ENCODE measurements at regions not wholly inside any gene's neighbourhood (a gene's known extent, or its start where the extent isn't known, plus 50 kb on each side); places are given as distances from the start of the nearest gene placed in this dataset.

DNA sequence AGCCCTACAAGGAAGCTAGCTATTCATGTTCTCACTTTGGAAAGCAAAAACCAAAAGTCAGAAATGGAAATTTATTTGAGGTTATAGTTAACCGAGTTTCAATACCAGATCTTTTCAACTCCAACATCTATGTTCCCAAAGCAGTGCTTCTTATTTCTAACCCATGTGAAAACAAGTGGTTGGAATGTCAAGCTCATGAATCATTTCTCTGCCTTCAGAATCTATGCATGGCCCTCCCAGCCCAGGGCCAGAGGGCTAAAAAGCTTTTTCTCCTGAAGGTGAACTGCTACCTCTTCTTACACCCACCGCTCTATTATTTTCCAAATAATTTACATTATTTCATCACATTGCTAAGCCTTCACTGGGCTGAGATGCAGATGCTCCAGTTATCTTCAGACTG, 158.4 kb downstream of the SP3 start:
- H3K27me3 Mint-ChIP-seq (ENCODE audit: low read depth), result peaks cover 5% of the 10 kb centered on the region
- intact Hi-C loops (cut with micrococcal nuclease), result no loop called here
- DNase-seq (ENCODE audit: low spot score), result no peak
- H3K36me3 Mint-ChIP-seq (ENCODE audit: low read depth), result no peaks in the 10 kb centered on the region
- H3K27ac Mint-ChIP-seq, result no peak overlapping the region
- H3K4me3 Mint-ChIP-seq (ENCODE audit: low read depth), result no peak overlapping the region
- H3K9me3 Mint-ChIP-seq, result no peaks in the 10 kb centered on the region
- no peaks in the 10 kb centered on the region for H3K4me1 Mint-ChIP-seq (ENCODE audit: low read depth)

DNA sequence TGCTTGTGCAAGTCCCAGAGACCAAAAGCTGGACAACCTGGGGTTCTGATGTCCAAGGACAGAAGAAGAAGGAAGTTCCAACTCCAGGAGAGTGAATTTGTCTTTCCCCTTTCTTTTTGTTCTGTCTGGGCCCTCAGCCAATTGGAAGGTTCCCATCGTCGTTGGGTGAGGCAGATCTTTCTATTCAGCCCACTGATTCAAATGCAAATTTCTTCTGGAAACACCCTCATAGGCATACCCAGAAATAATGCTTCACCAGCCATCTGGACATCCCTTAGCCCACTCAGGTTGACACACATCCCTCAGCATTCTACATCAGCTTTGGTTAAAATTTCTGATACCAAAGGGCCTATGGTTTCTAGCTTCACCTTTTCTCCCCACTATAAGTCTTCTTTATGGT, 156.5 kb downstream of the SP3 start:
- H3K27ac Mint-ChIP-seq, result no peak overlapping the region
- peaks cover 13% of the 10 kb centered on the region for H3K27me3 Mint-ChIP-seq (ENCODE audit: low read depth)
- intact Hi-C loops (cut with micrococcal nuclease), result no loop called here
- no peaks in the 10 kb centered on the region for H3K36me3 Mint-ChIP-seq (ENCODE audit: low read depth)
- H3K4me1 Mint-ChIP-seq (ENCODE audit: low read depth), result no peaks in the 10 kb centered on the region
- no peak overlapping the region for H3K4me3 Mint-ChIP-seq (ENCODE audit: low read depth)
- DNase-seq (ENCODE audit: low spot score), result no peak
- no peaks in the 10 kb centered on the region for H3K9me3 Mint-ChIP-seq

DNA sequence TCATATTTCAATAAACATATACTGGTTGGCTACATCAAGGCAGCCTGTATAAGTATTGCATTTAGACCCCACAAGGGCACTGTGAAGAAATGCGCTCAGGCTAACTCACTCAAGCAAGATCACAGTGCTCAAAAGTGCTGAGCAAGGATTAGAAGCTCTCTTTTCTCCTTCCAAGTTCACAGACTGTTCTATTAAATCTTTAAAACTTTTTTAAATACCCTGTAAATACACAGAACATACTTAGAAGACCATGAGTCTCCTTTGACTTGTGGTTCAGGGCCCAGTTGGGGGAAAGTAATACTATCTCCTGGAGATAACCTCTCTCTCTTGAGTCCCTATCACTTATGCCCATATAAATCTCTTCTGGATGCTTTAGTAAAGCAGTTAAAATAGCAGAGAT, 152.9 kb downstream of the SP3 start:
- no peak overlapping the region for H3K27ac Mint-ChIP-seq
- H3K36me3 Mint-ChIP-seq (ENCODE audit: low read depth), result no peaks in the 10 kb centered on the region
- no peaks in the 10 kb centered on the region for H3K9me3 Mint-ChIP-seq
- intact Hi-C loops (cut with micrococcal nuclease), result no loop called here
- no peaks in the 10 kb centered on the region for H3K4me1 Mint-ChIP-seq (ENCODE audit: low read depth)
- H3K27me3 Mint-ChIP-seq (ENCODE audit: low read depth), result peaks cover 8% of the 10 kb centered on the region
- no peak overlapping the region for H3K4me3 Mint-ChIP-seq (ENCODE audit: low read depth)
- no peak for DNase-seq (ENCODE audit: low spot score)

DNA sequence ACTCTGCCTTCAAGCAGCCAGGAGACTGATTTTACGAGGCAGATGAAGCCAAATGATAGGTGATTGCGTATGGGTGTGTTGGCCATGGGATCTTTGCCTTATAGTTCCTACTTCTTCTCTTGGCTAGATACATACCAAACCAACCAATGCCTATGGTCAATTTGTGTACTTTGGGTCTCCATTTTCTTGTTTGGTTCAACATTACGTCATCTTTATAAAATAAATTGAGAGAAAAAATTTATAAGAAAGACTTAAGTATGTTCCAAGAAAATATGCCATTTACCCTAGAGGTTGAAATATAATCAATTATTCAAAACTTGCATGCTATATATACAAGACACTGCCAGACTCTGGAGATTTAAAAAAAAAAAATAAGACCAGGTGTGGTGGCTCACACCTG, 150.9 kb downstream of the SP3 start:
- no peak overlapping the region for H3K27ac Mint-ChIP-seq
- intact Hi-C loops (cut with micrococcal nuclease), result no loop called here
- no peaks in the 10 kb centered on the region for H3K4me1 Mint-ChIP-seq (ENCODE audit: low read depth)
- no peak for DNase-seq (ENCODE audit: low spot score)
- peaks cover 10% of the 10 kb centered on the region for H3K27me3 Mint-ChIP-seq (ENCODE audit: low read depth)
- no peaks in the 10 kb centered on the region for H3K9me3 Mint-ChIP-seq
- no peaks in the 10 kb centered on the region for H3K36me3 Mint-ChIP-seq (ENCODE audit: low read depth)
- no peak overlapping the region for H3K4me3 Mint-ChIP-seq (ENCODE audit: low read depth)

DNA sequence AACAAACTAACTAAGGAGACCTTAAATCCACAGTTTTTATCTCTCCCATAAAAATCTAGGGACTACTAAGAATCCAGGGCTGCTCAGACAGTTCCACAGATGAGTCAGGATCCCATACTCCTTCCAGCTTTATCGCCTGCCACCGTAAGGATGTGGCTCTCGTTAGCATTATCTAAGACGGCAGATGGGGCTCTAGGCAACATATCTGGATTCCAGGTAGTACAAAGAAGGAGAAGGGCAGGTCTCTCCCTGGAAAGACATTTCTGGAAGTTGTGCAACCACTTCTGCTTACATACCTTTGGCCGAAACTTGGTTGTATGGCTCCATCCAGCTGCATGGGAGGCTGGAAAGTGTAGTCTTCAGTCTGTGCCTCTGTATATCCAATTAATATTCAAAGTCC, 149.4 kb downstream of the SP3 start:
- Mint-ChIP-seq H3K36me3 (ENCODE audit: low read depth) (no peaks in the 10 kb centered on the region), H3K4me3 (ENCODE audit: low read depth) (no peak overlapping the region), H3K4me1 (ENCODE audit: low read depth) (no peaks in the 10 kb centered on the region), H3K27me3 (ENCODE audit: low read depth) (peaks cover 17% of the 10 kb centered on the region), H3K27ac (no peak overlapping the region), H3K9me3 (no peaks in the 10 kb centered on the region)
- intact Hi-C loops (cut with micrococcal nuclease), result no loop called here
- no peak for DNase-seq (ENCODE audit: low spot score)

DNA sequence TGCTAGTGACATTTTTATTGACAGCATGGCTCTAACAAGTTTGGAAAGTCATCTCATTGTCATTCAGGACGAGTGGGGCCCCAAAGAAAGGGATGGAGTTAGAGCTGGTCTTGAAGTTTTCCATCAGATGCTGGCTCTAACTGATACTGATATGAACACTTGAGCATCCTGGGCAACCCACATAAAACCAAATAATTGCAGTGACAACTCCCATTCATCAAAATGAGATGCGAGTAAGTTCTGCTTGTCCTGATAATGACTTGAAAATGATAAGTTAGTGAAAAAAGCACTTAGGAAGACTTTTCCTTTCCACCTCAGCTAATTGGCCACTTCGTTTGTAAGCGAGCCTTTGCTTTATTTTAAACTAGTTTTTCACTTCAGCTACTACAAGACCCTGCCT, 147.6 kb downstream of the SP3 start:
- peaks cover 16% of the 10 kb centered on the region for H3K27me3 Mint-ChIP-seq (ENCODE audit: low read depth)
- no peak overlapping the region for H3K27ac Mint-ChIP-seq
- DNase-seq (ENCODE audit: low spot score), result no peak
- intact Hi-C loops (cut with micrococcal nuclease), result no loop called here
- H3K36me3 Mint-ChIP-seq (ENCODE audit: low read depth), result no peaks in the 10 kb centered on the region
- H3K4me3 Mint-ChIP-seq (ENCODE audit: low read depth), result no peak overlapping the region
- H3K4me1 Mint-ChIP-seq (ENCODE audit: low read depth), result no peaks in the 10 kb centered on the region
- no peaks in the 10 kb centered on the region for H3K9me3 Mint-ChIP-seq

DNA sequence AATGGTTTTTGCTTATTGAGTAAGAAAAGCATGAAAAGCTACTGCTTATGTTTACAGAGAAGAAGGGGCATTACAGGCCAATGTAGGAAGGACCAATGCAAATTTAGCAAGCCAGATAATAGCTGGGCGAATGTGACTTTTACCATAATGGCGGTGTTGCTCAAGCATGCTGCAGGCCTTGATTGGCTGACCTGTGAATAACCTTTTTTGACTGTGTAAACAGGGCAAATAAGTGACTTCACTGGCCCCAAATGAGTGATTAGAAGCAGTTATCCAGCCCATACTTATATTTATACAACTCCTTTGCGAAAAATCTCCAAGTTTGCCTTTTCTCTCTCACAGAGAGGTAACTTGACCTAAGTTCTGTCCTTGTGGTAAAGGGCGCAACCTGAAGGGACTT, 146.9 kb downstream of the SP3 start:
- Mint-ChIP-seq H3K27ac (no peak overlapping the region), H3K27me3 (ENCODE audit: low read depth) (peaks cover 11% of the 10 kb centered on the region), H3K4me1 (ENCODE audit: low read depth) (no peaks in the 10 kb centered on the region), H3K36me3 (ENCODE audit: low read depth) (no peaks in the 10 kb centered on the region), H3K9me3 (no peaks in the 10 kb centered on the region), H3K4me3 (ENCODE audit: low read depth) (no peak overlapping the region)
- DNase-seq (ENCODE audit: low spot score), result no peak
- intact Hi-C loops (cut with micrococcal nuclease), result no loop called here

DNA sequence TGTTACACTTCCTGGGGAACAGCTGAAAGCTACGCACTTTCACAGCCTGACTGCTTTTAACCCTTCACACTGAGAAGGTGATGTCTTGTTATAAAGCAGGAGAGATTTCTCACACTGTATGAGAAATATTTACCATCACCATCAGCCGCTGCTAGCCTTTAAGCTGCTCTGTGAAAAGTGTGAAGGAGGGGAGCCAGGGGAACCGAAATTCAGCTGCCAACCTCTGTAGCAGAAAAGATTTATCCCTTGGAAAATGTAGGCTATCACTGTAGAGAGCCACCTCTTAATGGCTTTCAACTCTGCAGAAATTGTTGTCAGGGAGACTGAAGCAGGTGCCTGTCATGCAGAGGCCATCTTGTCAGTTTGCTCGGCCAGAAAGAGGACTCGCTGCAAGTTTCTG, 145.3 kb downstream of the SP3 start:
- no peak overlapping the region for H3K4me3 Mint-ChIP-seq (ENCODE audit: low read depth)
- intact Hi-C loops (cut with micrococcal nuclease), result no loop called here
- no peaks in the 10 kb centered on the region for H3K36me3 Mint-ChIP-seq (ENCODE audit: low read depth)
- no peak for DNase-seq (ENCODE audit: low spot score)
- H3K9me3 Mint-ChIP-seq, result no peaks in the 10 kb centered on the region
- H3K27me3 Mint-ChIP-seq (ENCODE audit: low read depth), result peaks cover 9% of the 10 kb centered on the region
- no peaks in the 10 kb centered on the region for H3K4me1 Mint-ChIP-seq (ENCODE audit: low read depth)
- no peak overlapping the region for H3K27ac Mint-ChIP-seq

DNA sequence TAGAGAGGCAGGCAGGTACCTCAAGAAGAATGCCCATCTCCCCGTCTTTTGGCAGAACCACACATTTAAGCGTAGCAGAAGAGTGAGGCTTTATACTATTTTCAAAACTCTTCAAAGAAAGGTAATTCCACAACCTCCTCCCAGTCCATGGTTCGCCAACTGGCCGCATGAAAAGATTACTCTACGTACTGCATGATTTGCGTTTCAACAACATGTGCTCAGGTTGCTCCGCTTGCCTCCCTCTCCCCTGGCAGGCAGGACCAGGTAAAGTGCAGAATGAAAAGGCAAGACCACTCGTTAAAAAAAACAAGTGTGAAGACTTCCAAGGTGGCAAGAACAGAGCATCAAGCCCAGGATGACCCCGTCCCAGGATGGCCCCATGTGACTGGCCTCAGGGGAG, 143.7 kb downstream of the SP3 start:
- H3K4me3 Mint-ChIP-seq (ENCODE audit: low read depth), result no peak overlapping the region
- no peak for DNase-seq (ENCODE audit: low spot score)
- H3K4me1 Mint-ChIP-seq (ENCODE audit: low read depth), result no peaks in the 10 kb centered on the region
- H3K27ac Mint-ChIP-seq, result no peak overlapping the region
- no peaks in the 10 kb centered on the region for H3K9me3 Mint-ChIP-seq
- peaks cover 9% of the 10 kb centered on the region for H3K27me3 Mint-ChIP-seq (ENCODE audit: low read depth)
- H3K36me3 Mint-ChIP-seq (ENCODE audit: low read depth), result no peaks in the 10 kb centered on the region
- intact Hi-C loops (cut with micrococcal nuclease), result no loop called here

DNA sequence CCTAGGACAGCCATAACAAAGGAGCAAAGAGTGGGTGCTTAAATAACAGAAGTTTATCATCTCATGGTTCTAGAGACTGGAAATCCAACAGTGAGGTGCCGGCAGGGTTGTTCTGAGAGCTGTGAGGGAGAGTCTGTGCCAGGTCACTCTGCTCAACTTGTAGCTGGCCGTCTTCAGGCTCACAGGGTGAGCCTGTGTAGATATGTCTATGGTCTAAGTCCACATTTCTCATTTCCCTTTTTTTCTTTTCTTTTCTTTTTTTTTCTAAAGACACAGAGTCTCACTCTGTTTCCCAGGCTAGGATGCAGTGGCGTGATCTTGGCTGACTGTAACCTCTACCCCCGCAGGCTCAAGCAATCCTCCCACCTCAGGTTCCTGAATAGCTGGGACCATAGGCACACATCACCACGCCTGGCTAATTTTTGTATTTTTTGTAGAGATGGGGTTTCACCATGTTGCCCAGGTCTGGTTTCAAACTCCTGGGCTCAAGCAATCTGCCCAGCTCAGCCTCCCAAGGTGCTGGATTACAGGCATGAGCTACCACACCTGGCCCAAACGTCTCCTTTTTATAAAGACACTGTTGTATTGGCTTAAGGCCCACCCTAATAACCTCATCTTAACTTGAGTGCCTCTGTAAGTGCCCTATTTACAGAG, 142.2 kb downstream of the SP3 start:
- Mint-ChIP-seq H3K4me3 (ENCODE audit: low read depth) (no peak overlapping the region), H3K27me3 (ENCODE audit: low read depth) (peaks cover 14% of the 10 kb centered on the region), H3K27ac (no peak overlapping the region), H3K9me3 (no peaks in the 10 kb centered on the region), H3K36me3 (ENCODE audit: low read depth) (no peaks in the 10 kb centered on the region), H3K4me1 (ENCODE audit: low read depth) (no peaks in the 10 kb centered on the region)
- DNase-seq (ENCODE audit: low spot score), result no peak
- intact Hi-C loops (cut with micrococcal nuclease), result no loop called here

DNA sequence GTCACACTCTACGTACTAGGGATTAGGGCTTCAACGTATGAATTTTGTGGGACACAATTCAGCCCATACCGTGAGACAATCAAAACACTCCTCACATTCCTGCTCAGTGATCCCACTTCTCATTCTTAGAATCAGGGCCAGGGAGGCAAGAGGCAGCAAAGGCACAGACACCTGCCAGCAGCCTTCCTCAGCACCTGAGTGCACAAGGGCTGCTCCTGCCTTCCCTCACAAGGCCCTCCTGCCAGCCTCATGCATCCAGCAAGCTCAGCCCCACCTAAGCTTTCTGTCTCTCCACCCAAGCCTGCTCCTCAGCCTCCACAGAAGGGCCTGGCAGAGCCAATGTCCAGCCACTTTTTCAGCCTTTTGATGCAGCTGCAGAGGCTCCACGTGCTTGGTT, 141.6 kb downstream of the SP3 start:
- H3K36me3 Mint-ChIP-seq (ENCODE audit: low read depth), result no peaks in the 10 kb centered on the region
- DNase-seq (ENCODE audit: low spot score), result no peak
- no peak overlapping the region for H3K4me3 Mint-ChIP-seq (ENCODE audit: low read depth)
- peaks cover 15% of the 10 kb centered on the region for H3K27me3 Mint-ChIP-seq (ENCODE audit: low read depth)
- intact Hi-C loops (cut with micrococcal nuclease), result no loop called here
- H3K27ac Mint-ChIP-seq, result no peak overlapping the region
- H3K9me3 Mint-ChIP-seq, result no peaks in the 10 kb centered on the region
- peaks cover 2% of the 10 kb centered on the region for H3K4me1 Mint-ChIP-seq (ENCODE audit: low read depth)

DNA sequence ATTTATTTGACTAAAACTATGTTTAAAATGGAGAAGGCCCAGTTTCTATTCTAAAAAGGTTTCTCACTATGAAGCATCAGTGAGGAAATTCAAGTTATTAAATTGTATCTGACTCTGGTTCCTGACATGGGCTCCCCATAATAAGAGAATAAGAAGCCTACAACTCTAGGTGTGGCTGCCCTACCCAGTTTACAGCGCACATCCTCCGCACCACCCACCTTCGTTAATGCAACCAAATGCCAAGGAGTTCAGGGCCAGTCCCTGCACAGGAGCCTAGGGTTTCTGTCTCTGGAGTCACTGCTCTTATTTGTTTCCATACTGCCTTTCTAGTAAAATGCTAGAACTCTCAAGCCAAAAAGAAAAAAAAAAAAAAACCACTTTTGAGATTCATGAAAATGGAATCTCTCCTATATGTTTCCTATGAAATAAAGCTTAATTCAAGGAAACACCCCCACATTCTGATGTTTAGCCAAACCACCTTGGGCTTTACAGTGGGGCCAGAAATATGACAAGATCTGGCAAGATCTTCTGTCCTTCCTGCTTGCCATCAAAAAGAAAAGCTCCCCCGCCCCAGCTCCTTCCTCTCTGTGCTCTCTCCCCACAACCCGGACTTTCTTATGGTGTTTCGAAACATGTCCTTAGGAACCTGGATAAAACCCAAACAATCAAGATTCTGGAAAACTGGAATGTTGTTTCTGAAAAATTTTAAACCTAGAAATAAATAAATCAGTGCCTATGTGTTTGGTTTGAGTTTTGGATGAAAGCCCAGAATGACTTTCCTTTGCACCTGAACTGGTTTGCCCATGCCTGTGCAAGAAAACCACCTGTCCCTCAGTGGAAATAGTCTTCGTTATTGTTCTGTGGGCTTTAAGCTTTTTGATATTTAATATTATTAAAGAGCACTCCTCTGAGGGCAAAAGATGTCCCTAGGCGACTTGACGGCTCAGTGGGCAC, 136.7 kb downstream of the SP3 start:
- intact Hi-C loops (cut with micrococcal nuclease), result no loop called here
- Mint-ChIP-seq H3K36me3 (ENCODE audit: low read depth) (no peaks in the 10 kb centered on the region), H3K27me3 (ENCODE audit: low read depth) (peaks cover 15% of the 10 kb centered on the region), H3K9me3 (no peaks in the 10 kb centered on the region), H3K4me1 (ENCODE audit: low read depth) (peaks cover 2% of the 10 kb centered on the region), H3K27ac (no peak overlapping the region), H3K4me3 (ENCODE audit: low read depth) (no peak overlapping the region)
- DNase-seq (ENCODE audit: low spot score), result no peak

DNA sequence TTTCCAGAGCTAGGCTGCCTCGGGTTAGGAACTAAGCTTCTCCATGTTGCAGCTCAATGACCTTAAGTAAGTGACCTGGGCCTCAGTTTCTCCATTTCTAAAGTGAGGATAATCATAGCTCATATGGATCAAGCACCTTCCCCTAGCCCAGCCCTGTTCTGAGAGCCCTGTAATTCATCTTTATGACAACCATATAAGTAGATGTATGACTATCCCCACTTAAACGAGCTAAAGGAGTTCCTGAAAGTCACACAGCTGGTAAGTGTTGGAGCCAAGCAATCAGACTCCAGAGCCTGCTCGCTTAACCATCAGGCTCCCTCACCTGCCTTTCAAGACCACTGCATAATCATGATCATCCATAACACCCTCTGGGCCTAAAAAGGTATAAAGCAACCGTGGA, 135.4 kb downstream of the SP3 start:
- no peaks in the 10 kb centered on the region for H3K9me3 Mint-ChIP-seq
- H3K4me3 Mint-ChIP-seq (ENCODE audit: low read depth), result no peak overlapping the region
- intact Hi-C loops (cut with micrococcal nuclease), result no loop called here
- H3K27ac Mint-ChIP-seq, result no peak overlapping the region
- peaks cover 2% of the 10 kb centered on the region for H3K4me1 Mint-ChIP-seq (ENCODE audit: low read depth)
- H3K27me3 Mint-ChIP-seq (ENCODE audit: low read depth), result peaks cover 17% of the 10 kb centered on the region
- no peak for DNase-seq (ENCODE audit: low spot score)
- H3K36me3 Mint-ChIP-seq (ENCODE audit: low read depth), result no peaks in the 10 kb centered on the region
